WI38 (cell line): ENCODE measurements at regions not wholly inside any gene's neighbourhood (a gene's known extent, or its start where the extent isn't known, plus 50 kb on each side); places are given as distances from the start of the nearest gene placed in this dataset.
"Not testable (repeated sequence)": the region's sequence is repeated elsewhere in the genome, so short reads cannot be mapped to it uniquely, and the experiment has no call there.

Experiments used
- H3K4me3 ChIP-seq: 2 replicates; pipeline ENCODE4 v1.5.1; 2011; ENCODE audit warnings: low read depth, mild to moderate bottlenecking, control low read depth, low read length
- CTCF ChIP-seq: IDR thresholded peaks from 2 replicates; pipeline ENCODE4 v1.5.1; 2012; ENCODE audit warnings: low read depth, mild to moderate bottlenecking, control low read depth, low read length

- H3K4me3 ChIP-seq: no peak overlapping the region
- TF ChIP-seq CTCF: no peak
These were observed 348.6 kb upstream of the ZNF32 start for GRCh38 chr10:43997330-43997729.

GRCh38 chr10:43994539-43994938, 345.9 kb upstream of the ZNF32 start:
- H3K4me3 ChIP-seq: no peak overlapping the region
- TF ChIP-seq CTCF: no peak

GRCh38 chr10:43992816-43993215, 344.1 kb upstream of the ZNF32 start:
- H3K4me3 ChIP-seq: not testable (repeated sequence)

GRCh38 chr10:43986374-43986773, 337.7 kb upstream of the ZNF32 start:
- TF ChIP-seq CTCF: no peak
- H3K4me3 ChIP-seq: no peak overlapping the region

- TF ChIP-seq CTCF: no peak
- no peak overlapping the region for H3K4me3 ChIP-seq
These were observed 337.3 kb upstream of the ZNF32 start for GRCh38 chr10:43985941-43986340.

- TF ChIP-seq CTCF: no peak
These were observed 335.2 kb upstream of the ZNF32 start for GRCh38 chr10:43983856-43984271.

GRCh38 chr10:43983405-43983804, 334.7 kb upstream of the ZNF32 start:
- no peak for TF ChIP-seq CTCF
- H3K4me3 ChIP-seq: no peak overlapping the region

More at GRCh38 chr10:43983856-43984271, 335.2 kb upstream of the ZNF32 start:
- no peak overlapping the region for H3K4me3 ChIP-seq

GRCh38 chr10:43982250-43982649, 333.6 kb upstream of the ZNF32 start:
- no peak for TF ChIP-seq CTCF
- no peak overlapping the region for H3K4me3 ChIP-seq
